ENCODE measurements at regions not wholly inside any gene's neighbourhood (a gene's known extent, or its start where the extent isn't known, plus 50 kb on each side); places are given as distances from the start of the nearest gene placed in this dataset.
A peak's percentile ranks its signal among the peaks of the same experiment; 100 is the strongest.

DNA sequence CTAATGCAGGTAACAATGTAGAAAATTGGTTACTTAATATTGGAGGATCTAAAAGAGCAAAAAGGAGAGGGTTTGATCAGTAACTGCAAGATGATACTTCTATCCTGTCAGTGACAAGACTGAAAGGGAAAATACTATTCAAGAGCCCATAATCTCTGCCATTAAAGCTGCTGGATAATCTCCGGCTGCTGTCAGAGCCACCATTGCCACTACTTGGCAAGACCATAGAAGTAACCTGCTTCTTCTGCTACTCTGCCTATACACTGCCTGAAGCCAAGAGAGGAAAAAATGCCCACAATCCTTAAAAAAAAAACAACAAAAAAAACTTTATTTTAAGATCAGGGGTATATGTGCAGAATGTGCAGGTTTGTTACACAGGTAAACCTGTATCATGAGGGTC, 386.5 kb upstream of the ID4 start:
- Histone ChIP-seq H3K9ac (ENCODE audit: low read length) (no peak overlapping the region), H3K4me2 (ENCODE audit: low read length) (no peak overlapping the region), H3K27me3 (ENCODE audit: insufficient read depth, low read depth, low read length) (no peaks in the 10 kb centered on the region), H3K4me3 (ENCODE audit: low read length) (no peak overlapping the region), H3F3A (ENCODE audit: insufficient read depth, low read length, poor library complexity, severe bottlenecking) (no peaks in the 10 kb centered on the region), H3K9me2 (ENCODE audit: insufficient read depth, low read length) (no peaks in the 10 kb centered on the region), H3K9me3 (ENCODE audit: low read length) (no peaks in the 10 kb centered on the region), H3K27ac (ENCODE audit: low read length) (no peak overlapping the region), H3K79me2 (replicated peaks; ENCODE audit: insufficient read depth, low read length) (no peaks in the 10 kb centered on the region), H2AFZ (ENCODE audit: low read depth, low read length) (no peak overlapping the region), H3K36me3 (ENCODE audit: insufficient read depth, low read length) (no peaks in the 10 kb centered on the region), H4K20me1 (ENCODE audit: insufficient read depth) (no peaks in the 10 kb centered on the region)
- TF ChIP-seq EP300 (conservative IDR thresholded peaks at IDR 0.05; ENCODE audit: poor library complexity, severe bottlenecking) (peak; percentile 31), TAF1 (IDR thresholded peaks at IDR 0.05; ENCODE audit: low read depth) (no peak), EZH2 (IDR thresholded peaks at IDR 0.05; ENCODE audit: borderline replicate concordance, insufficient read depth, low read length, poor library complexity, severe bottlenecking) (no peak)

DNA sequence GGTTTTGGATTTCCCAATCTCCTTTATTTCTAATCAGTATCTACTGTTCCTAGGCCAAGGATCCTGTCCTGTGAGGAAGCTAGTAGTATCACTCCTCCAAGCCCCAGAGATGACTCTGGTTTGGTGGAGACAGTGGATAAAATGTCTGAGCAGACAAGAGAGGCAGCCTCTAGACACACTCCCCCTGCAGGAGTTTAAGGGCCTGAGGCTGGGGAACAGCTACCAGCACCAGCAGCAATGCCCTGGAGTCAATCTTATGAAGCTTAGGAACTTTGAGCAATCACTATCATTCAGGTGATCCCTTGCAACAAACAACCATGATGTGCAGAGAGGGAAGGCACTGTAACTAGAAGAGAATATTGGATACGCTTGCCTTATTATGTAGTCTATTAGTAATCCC, 384.7 kb upstream of the ID4 start:
- H3K27me3 ChIP-seq (ENCODE audit: insufficient read depth, low read depth, low read length), result no peaks in the 10 kb centered on the region
- H3K4me2 ChIP-seq (ENCODE audit: low read length), result no peak overlapping the region
- no peaks in the 10 kb centered on the region for H3K9me2 ChIP-seq (ENCODE audit: insufficient read depth, low read length)
- no peak for TF ChIP-seq TAF1 (IDR thresholded peaks at IDR 0.05; ENCODE audit: low read depth)
- TF ChIP-seq, protein P1, sequence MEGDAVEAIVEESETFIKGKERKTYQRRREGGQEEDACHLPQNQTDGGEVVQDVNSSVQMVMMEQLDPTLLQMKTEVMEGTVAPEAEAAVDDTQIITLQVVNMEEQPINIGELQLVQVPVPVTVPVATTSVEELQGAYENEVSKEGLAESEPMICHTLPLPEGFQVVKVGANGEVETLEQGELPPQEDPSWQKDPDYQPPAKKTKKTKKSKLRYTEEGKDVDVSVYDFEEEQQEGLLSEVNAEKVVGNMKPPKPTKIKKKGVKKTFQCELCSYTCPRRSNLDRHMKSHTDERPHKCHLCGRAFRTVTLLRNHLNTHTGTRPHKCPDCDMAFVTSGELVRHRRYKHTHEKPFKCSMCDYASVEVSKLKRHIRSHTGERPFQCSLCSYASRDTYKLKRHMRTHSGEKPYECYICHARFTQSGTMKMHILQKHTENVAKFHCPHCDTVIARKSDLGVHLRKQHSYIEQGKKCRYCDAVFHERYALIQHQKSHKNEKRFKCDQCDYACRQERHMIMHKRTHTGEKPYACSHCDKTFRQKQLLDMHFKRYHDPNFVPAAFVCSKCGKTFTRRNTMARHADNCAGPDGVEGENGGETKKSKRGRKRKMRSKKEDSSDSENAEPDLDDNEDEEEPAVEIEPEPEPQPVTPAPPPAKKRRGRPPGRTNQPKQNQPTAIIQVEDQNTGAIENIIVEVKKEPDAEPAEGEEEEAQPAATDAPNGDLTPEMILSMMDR (IDR thresholded peaks at IDR 0.05; ENCODE audit: poor library complexity, severe bottlenecking), result no peak
- TF ChIP-seq EZH2 (IDR thresholded peaks at IDR 0.05; ENCODE audit: borderline replicate concordance, insufficient read depth, low read length, poor library complexity, severe bottlenecking), result no peak
- no peak for TF ChIP-seq EP300 (conservative IDR thresholded peaks at IDR 0.05; ENCODE audit: poor library complexity, severe bottlenecking)
- TF ChIP-seq RAD21 (conservative IDR thresholded peaks at IDR 0.05), result no peak
- no peak for TF ChIP-seq MXI1 (conservative IDR thresholded peaks at IDR 0.05; ENCODE audit: poor library complexity, severe bottlenecking)
- no peak for TF ChIP-seq POLR2AphosphoS5 (IDR thresholded peaks at IDR 0.05)
- TF ChIP-seq, protein P2, sequence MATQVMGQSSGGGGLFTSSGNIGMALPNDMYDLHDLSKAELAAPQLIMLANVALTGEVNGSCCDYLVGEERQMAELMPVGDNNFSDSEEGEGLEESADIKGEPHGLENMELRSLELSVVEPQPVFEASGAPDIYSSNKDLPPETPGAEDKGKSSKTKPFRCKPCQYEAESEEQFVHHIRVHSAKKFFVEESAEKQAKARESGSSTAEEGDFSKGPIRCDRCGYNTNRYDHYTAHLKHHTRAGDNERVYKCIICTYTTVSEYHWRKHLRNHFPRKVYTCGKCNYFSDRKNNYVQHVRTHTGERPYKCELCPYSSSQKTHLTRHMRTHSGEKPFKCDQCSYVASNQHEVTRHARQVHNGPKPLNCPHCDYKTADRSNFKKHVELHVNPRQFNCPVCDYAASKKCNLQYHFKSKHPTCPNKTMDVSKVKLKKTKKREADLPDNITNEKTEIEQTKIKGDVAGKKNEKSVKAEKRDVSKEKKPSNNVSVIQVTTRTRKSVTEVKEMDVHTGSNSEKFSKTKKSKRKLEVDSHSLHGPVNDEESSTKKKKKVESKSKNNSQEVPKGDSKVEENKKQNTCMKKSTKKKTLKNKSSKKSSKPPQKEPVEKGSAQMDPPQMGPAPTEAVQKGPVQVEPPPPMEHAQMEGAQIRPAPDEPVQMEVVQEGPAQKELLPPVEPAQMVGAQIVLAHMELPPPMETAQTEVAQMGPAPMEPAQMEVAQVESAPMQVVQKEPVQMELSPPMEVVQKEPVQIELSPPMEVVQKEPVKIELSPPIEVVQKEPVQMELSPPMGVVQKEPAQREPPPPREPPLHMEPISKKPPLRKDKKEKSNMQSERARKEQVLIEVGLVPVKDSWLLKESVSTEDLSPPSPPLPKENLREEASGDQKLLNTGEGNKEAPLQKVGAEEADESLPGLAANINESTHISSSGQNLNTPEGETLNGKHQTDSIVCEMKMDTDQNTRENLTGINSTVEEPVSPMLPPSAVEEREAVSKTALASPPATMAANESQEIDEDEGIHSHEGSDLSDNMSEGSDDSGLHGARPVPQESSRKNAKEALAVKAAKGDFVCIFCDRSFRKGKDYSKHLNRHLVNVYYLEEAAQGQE (IDR thresholded peaks at IDR 0.05; ENCODE audit: borderline replicate concordance), result no peak
- no peak overlapping the region for H3K27ac ChIP-seq (ENCODE audit: low read length)
- no peak overlapping the region for H2AFZ ChIP-seq (ENCODE audit: low read depth, low read length)
- no peak overlapping the region for H3K4me3 ChIP-seq (ENCODE audit: low read length)
- H3K36me3 ChIP-seq (ENCODE audit: insufficient read depth, low read length), result no peaks in the 10 kb centered on the region
- no peaks in the 10 kb centered on the region for H3K9me3 ChIP-seq (ENCODE audit: low read length)
- no peaks in the 10 kb centered on the region for H3F3A ChIP-seq (ENCODE audit: insufficient read depth, low read length, poor library complexity, severe bottlenecking)
- H3K9ac ChIP-seq (ENCODE audit: low read length), result no peak overlapping the region
- H4K20me1 ChIP-seq (ENCODE audit: insufficient read depth), result no peaks in the 10 kb centered on the region
- no peaks in the 10 kb centered on the region for H3K79me2 ChIP-seq (replicated peaks; ENCODE audit: insufficient read depth, low read length)
